K562 (cell line): ENCODE measurements at regions not wholly inside any gene's neighbourhood (a gene's known extent, or its start where the extent isn't known, plus 50 kb on each side); places are given as distances from the start of the nearest gene placed in this dataset.

ENCODE experiments used
- ATF3 ChIP-seq, 2 experiments: fragments of 450-650 bp in 1 of 2; sonication (generic) in 1 of 2; formaldehyde crosslinking in 1 of 2; IDR thresholded peaks in 1 of 2; conservative IDR thresholded peaks in 1 of 2; 2 replicates each; pipeline versions ENCODE4 v1.6.1 to v1.8.1; 2016 to 2023; ENCODE audit warnings: mild to moderate bottlenecking in 2 of 2, moderate library complexity in 2 of 2, inconsistent platforms in 1 of 2, missing genetic modification reagents in 1 of 2
- CBX2 ChIP-seq: fragments of 200-600 bp; sonication (generic); IDR thresholded peaks from one replicate; pipeline ENCODE4 v1.6.1; 2012; ENCODE audit warnings: mild to moderate bottlenecking, low read length, inconsistent platforms; ENCODE audit not compliant: insufficient read depth, poor library complexity, severe bottlenecking
- ELF4 ChIP-seq: fragments of 450-650 bp; formaldehyde crosslinking; IDR thresholded peaks from 2 replicates; pipeline ENCODE4 v1.4.0; 2022; ENCODE audit warnings: missing genetic modification characterization
- TCF3 ChIP-seq: sonication (generic); formaldehyde crosslinking; IDR thresholded peaks from 2 replicates; pipeline ENCODE4 v1.4.0; 2020; ENCODE audit warnings: mild to moderate bottlenecking, missing genetic modification reagents
- TF ChIP-seq, protein P1 (sequence below): fragments of 450-650 bp; formaldehyde crosslinking; IDR thresholded peaks from 2 replicates; pipeline ENCODE4 v1.4.0; 2022; ENCODE audit warnings: missing genetic modification characterization

DNA sequence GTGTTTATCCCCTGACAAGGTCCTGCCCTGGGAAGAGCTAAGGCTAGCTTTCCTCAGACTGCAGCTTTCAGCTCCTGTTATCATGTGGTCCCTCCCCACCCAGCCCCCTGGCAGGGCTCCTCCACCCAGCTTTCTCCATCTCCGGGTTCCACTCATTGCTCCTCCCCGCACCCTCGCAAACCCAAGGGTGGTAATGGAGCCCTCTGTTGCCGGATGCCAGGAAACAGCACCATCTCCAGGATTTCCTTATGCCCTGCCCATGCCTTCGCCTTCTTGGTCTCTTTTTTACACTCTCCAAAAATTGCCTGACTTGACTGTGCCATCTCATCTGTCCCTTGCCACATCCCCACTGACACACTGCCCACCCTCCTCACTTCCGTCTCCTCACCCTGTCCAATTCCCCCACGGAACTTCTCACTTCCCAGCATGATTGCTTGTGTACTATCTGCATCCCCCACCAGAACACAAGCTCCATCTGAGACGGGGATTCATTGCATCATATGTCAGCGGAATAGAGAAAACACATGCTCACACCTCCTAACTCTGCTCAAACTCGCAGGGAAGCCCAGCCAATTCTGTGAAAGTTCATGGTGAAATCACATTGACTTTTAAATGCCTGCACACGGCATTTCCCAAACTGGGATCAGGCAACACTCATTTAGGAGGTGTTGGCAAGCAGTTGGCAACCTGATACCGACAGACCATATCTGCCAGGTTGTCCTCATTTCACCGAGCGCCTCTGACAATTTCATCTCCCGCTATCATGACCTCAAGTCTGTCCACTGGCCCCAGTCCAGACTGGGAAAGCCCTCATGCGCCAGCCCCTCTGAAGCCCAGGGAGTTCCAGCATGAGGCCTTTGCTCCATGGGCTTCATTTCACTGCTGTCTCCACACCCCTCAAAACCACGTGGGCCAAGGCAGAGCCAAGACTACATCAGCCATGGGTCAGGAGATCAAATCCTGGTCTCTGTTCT lies 201.1 kb downstream of the MATN1 start (continued):
- TF ChIP-seq ATF3 (IDR thresholded peaks at IDR 0.05) (peak; percentile 31; the same call in 1 of the 2 replicates), ATF3 (CRISPR knock-in tag; conservative IDR thresholded peaks at IDR 0.05) (no peak), CBX2 (no peak), TCF3 (CRISPR knock-in tag) (no peak), ELF4 (CRISPR knock-in tag) (no peak)
- TF ChIP-seq, protein P1, sequence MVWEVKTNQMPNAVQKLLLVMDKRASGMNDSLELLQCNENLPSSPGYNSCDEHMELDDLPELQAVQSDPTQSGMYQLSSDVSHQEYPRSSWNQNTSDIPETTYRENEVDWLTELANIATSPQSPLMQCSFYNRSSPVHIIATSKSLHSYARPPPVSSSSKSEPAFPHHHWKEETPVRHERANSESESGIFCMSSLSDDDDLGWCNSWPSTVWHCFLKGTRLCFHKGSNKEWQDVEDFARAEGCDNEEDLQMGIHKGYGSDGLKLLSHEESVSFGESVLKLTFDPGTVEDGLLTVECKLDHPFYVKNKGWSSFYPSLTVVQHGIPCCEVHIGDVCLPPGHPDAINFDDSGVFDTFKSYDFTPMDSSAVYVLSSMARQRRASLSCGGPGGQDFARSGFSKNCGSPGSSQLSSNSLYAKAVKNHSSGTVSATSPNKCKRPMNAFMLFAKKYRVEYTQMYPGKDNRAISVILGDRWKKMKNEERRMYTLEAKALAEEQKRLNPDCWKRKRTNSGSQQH (CRISPR knock-in tag): no peak
